Transverse colon (tissue), 4 donors: ENCODE measurements at regions not wholly inside any gene's neighbourhood (a gene's known extent, or its start where the extent isn't known, plus 50 kb on each side); places are given as distances from the start of the nearest gene placed in this dataset.

ENCODE experiments used
- DNase-seq: peaks from one replicate; pipeline ENCODE4 v3.0.0-alpha.2; 2019
- H3K27ac ChIP-seq, 4 donors: fragments of 200-600 bp; sonication (generic); 2 replicates each; pipeline ENCODE4 v1.5.1; 2016 to 2018; ENCODE audit warnings: inconsistent platforms in 4 of 4
- H3K27me3 ChIP-seq: fragments of 200-600 bp; sonication (generic); 2 replicates; pipeline ENCODE4 v1.5.1; 2017; ENCODE audit warnings: inconsistent platforms
- H3K36me3 ChIP-seq, 4 donors: fragments of 200-600 bp; sonication (generic); 2 replicates each; pipeline ENCODE4 v1.5.1; 2017 to 2019; ENCODE audit warnings: inconsistent platforms in 4 of 4
- H3K4me1 ChIP-seq, 4 donors: fragments of 200-600 bp; sonication (generic); 2 replicates each; pipeline ENCODE4 v1.5.1; 2017 to 2020; ENCODE audit warnings: inconsistent platforms in 4 of 4
- H3K4me3 ChIP-seq, 4 donors: fragments of 200-600 bp; sonication (generic); 1 replicate in 1 of 4; 2 replicates in 3 of 4; pipeline versions ENCODE4 v1.5.1 to v1.6.1; 2017 to 2019; ENCODE audit warnings: inconsistent platforms in 4 of 4
- H3K9me3 ChIP-seq, 2 donors: fragments of 200-600 bp; sonication (generic); 2 replicates each; pipeline ENCODE4 v1.5.1; 2017 to 2019; ENCODE audit warnings: inconsistent platforms in 2 of 2
- EP300 ChIP-seq: sonication (generic); formaldehyde crosslinking; IDR thresholded peaks from one replicate; pipeline ENCODE4 v1.6.1; 2017; ENCODE audit warnings: antibody characterized with exemption, low read depth
- POLR2A ChIP-seq: fragments of 450-650 bp; IDR thresholded peaks from one replicate; pipeline ENCODE4 v1.6.1; 2016; ENCODE audit warnings: antibody characterized with exemption, mild to moderate bottlenecking, moderate library complexity
- POLR2AphosphoS5 ChIP-seq, 3 donors: sonication (generic); formaldehyde crosslinking; IDR thresholded peaks; one replicate each; pipeline ENCODE4 v1.6.1; 2016; ENCODE audit warnings: antibody characterized with exemption in 3 of 3
- WGBS, 2 donors: methylation state at CpG; one replicate each; pipeline ENCODE4 v1.1.5; 2018; ENCODE audit warnings: low coverage in 1 of 2; 5-methylcytosine and 5-hydroxymethylcytosine counted together
- in situ Hi-C, 4 donors: fragments of 200-750 bp; cut with MboI; loops; one replicate each; pipeline versions ENCODE4 v1.15.0 to v1.15.1; 2017; ENCODE audit warnings: low sequenced_read_pairs in 3 of 4, low pct_ligation_motif_present in 1 of 4, low pct_unique_long_range_greater_than_20kb in 1 of 4
- intact Hi-C: fragments of 100-400 bp; cut with DNase I; formaldehyde crosslinking; loops from one replicate; pipeline ENCODE4 v1.15.1; 2023; ENCODE audit warnings: low total_unique reads
- TF ChIP-seq, protein P1 (sequence below), 5 experiments: fragments of 200-600 bp in 3 of 5; fragments of 450-650 bp in 2 of 5; sonication (generic) in 3 of 5; IDR thresholded peaks; 1 replicate in 2 of 5; 2 replicates in 3 of 5; pipeline ENCODE4 v1.5.1; 2016 to 2017; ENCODE audit warnings: antibody characterized with exemption in 5 of 5, inconsistent platforms in 3 of 5, mild to moderate bottlenecking in 2 of 5, moderate library complexity in 1 of 5

DNA sequence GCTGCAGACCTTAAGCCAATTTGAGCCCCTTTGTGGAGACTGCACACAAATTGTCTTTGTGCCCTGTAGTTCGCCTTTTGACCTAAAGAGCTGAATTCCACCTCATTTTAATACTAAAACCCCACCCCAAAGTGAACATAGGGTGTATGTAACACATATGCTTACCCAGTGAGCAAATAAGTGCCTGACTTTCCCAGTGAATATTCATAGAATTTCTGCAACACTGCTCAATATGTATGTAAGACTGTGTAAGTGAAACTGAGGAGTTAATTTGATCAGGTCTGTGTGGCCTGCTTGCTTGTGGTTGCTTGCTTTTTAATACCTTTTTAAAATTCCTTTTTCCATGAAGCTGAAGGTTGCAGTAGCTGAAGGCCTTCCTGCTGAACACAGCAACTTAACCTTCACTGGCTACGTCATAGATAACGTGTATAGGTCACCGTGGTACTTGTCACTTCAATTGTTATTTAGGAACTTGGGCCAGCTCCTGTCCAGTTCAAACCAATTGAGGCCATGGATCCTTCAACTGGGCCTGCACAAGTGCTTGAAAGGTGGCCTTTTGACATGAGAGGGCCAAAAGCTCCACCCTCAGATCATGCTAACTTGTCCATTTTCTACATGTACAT lies 131.7 kb upstream of the BTBD3 start:
- H3K4me3 ChIP-seq: no peak overlapping the region
- no peaks in the 10 kb centered on the region for H3K27me3 ChIP-seq
- H3K36me3 ChIP-seq: no peaks in the 10 kb centered on the region
- no peaks in the 10 kb centered on the region for H3K9me3 ChIP-seq
- in situ Hi-C loops (no loop called here), intact Hi-C loops (no loop called here)
- no peaks in the 10 kb centered on the region for H3K4me1 ChIP-seq
- TF ChIP-seq POLR2A: no peak
- no peak for TF ChIP-seq EP300
- TF ChIP-seq, protein P1, sequence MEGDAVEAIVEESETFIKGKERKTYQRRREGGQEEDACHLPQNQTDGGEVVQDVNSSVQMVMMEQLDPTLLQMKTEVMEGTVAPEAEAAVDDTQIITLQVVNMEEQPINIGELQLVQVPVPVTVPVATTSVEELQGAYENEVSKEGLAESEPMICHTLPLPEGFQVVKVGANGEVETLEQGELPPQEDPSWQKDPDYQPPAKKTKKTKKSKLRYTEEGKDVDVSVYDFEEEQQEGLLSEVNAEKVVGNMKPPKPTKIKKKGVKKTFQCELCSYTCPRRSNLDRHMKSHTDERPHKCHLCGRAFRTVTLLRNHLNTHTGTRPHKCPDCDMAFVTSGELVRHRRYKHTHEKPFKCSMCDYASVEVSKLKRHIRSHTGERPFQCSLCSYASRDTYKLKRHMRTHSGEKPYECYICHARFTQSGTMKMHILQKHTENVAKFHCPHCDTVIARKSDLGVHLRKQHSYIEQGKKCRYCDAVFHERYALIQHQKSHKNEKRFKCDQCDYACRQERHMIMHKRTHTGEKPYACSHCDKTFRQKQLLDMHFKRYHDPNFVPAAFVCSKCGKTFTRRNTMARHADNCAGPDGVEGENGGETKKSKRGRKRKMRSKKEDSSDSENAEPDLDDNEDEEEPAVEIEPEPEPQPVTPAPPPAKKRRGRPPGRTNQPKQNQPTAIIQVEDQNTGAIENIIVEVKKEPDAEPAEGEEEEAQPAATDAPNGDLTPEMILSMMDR (IDR thresholded peaks at IDR 0.05): no peak
- no peak for TF ChIP-seq POLR2AphosphoS5 (IDR thresholded peaks at IDR 0.05)
- no peak overlapping the region for H3K27ac ChIP-seq
- 67 to 85% methylated on average over 1 to 4 of the region's 4 CpGs for WGBS, 2 donors
- DNase-seq: no peak

DNA sequence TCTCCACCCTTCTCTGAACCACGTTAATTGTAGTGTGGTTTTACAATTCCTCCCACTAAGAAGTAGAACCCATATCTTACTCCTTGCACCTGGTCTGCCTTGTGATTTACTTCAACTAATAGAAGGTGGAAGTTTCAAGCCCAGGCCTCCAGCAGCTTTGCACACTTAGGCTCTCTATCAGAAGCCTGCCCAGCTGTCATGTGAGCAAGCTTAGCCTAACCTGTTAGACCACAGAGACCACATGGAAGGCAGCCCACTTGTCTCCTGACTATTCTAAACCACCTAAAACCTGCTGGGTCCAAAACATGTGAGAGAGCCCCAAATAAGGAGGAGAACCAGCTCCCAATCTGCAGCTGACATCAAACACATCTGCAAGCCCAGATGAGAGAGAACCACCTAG lies 127.6 kb upstream of the BTBD3 start:
- no peak for DNase-seq
- intact Hi-C loops: no loop called here
- in situ Hi-C loops: no loop called here
- 68 to 91% methylated on average over 1 of the region's 1 CpG for WGBS, 2 donors
- Histone ChIP-seq H3K4me3 (no peak overlapping the region), H3K27me3 (no peaks in the 10 kb centered on the region), H3K27ac (no peak overlapping the region), H3K4me1 (no peaks in the 10 kb centered on the region), H3K36me3 (no peaks in the 10 kb centered on the region), H3K9me3 (no peaks in the 10 kb centered on the region)
- no peak for TF ChIP-seq POLR2A
- TF ChIP-seq POLR2AphosphoS5 (IDR thresholded peaks at IDR 0.05): no peak
- TF ChIP-seq, protein P1 (IDR thresholded peaks at IDR 0.05): no peak

DNA sequence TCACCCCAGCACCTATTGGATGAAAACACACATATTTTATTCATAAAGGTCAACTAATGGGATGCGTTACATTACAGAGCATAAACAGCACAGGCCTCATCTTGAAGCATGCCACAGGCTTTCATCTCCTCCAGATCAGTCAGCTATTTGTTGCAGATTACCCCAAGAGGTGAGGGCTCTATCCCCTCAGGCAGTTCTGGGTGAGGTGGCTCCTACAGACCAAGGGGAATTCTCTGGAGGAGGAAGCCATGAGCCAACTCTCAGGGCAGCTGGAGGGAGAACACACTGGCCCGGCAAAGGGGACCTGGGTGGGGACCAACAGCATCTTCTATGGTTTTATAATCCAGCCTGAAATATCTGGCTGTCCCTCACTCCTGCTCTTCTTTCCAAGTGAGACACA lies 126.4 kb upstream of the BTBD3 start:
- Histone ChIP-seq H3K4me1 (no peaks in the 10 kb centered on the region), H3K4me3 (no peak overlapping the region), H3K36me3 (no peaks in the 10 kb centered on the region), H3K27ac (no peak overlapping the region), H3K27me3 (no peaks in the 10 kb centered on the region), H3K9me3 (no peaks in the 10 kb centered on the region)
- no peak for DNase-seq
- 86% methylated on average over 2 of the region's 2 CpGs; no CpG with 5 or more reads in 1 of the 2 donors for WGBS, 2 donors
- in situ Hi-C loops: no loop called here
- intact Hi-C loops: no loop called here
- TF ChIP-seq POLR2AphosphoS5 (IDR thresholded peaks at IDR 0.05): no peak
- TF ChIP-seq, protein P1 (IDR thresholded peaks at IDR 0.05): no peak
- no peak for TF ChIP-seq EP300
- TF ChIP-seq POLR2A: no peak

DNA sequence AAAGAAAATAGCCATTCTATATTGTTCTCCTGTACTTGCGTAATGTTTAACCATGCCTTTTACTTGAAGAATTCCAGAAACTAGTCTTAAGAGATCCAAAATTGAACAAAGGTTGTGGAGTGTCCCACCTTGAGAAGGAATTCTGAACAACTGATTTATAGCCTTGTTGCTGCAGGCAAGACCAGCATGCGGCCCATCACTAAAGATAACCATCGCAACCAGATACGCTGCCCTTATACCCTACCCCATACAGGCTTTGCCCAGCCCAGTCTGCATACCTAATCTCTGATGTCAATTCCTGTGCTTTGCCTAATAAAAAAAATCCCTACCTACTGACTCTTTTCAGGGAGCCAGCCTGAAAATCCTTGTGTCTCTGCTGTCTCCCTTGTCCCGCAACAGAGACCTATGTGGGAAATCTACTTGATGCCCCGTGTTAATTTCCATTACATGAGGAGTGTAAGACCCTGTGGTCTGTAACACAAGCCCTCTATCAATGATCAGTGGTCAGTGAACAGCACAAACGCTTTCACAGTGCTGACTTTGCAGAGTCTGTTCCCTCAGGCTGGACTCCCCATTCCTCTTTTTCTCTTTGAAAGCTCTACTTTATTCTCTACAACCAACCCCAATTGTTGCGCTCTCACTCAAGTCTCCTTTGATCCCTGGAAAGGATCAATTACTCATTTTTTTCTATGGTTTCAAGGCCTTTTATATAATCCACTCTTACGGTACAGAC lies 125.7 kb upstream of the BTBD3 start:
- in situ Hi-C loops: no loop called here
- Histone ChIP-seq H3K4me1 (no peaks in the 10 kb centered on the region), H3K4me3 (no peak overlapping the region), H3K27ac (no peak overlapping the region), H3K36me3 (no peaks in the 10 kb centered on the region), H3K27me3 (no peaks in the 10 kb centered on the region), H3K9me3 (no peaks in the 10 kb centered on the region)
- whole genome bisulfite sequencing, 2 donors: 72 to 78% methylated on average over 6 to 9 of the region's 9 CpGs
- TF ChIP-seq, protein P1 (IDR thresholded peaks at IDR 0.05): no peak
- no peak for TF ChIP-seq EP300
- TF ChIP-seq POLR2A: no peak
- no peak for TF ChIP-seq POLR2AphosphoS5 (IDR thresholded peaks at IDR 0.05)
- intact Hi-C loops: no loop called here
- DNase-seq: no peak
